HG02610 (cell line): ENCODE measurements at regions not wholly inside any gene's neighbourhood (a gene's known extent, or its start where the extent isn't known, plus 50 kb on each side); places are given as distances from the start of the nearest gene placed in this dataset.

Experiments used
- ATAC-seq: cut with Tn5 transposase; IDR thresholded peaks from one replicate; pipeline ENCODE4 v1.9.1; 2021; ENCODE audit warnings: mild to moderate bottlenecking, moderate library complexity; ENCODE audit not compliant: unreplicated experiment

- no peak for ATAC-seq
These were observed 357.8 kb upstream of the TBL1XR1 start for GRCh38 chr3:177554895-177555759.

- ATAC-seq, result no peak
These were observed 360.3 kb upstream of the TBL1XR1 start for GRCh38 chr3:177557548-177557947.

GRCh38 chr3:177561365-177561764, 364.1 kb upstream of the TBL1XR1 start:
- ATAC-seq, result no peak

GRCh38 chr3:177561769-177562392, 364.6 kb upstream of the TBL1XR1 start:
- no peak for ATAC-seq

GRCh38 chr3:177563243-177563780, 366.0 kb upstream of the TBL1XR1 start:
- no peak for ATAC-seq

GRCh38 chr3:177563792-177564191, 366.5 kb upstream of the TBL1XR1 start:
- no peak for ATAC-seq

GRCh38 chr3:177565981-177566380, 368.7 kb upstream of the TBL1XR1 start:
- ATAC-seq, result no peak

- no peak for ATAC-seq
These were observed 370.6 kb upstream of the TBL1XR1 start for GRCh38 chr3:177567833-177568232.

GRCh38 chr3:177569193-177569592, 371.9 kb upstream of the TBL1XR1 start:
- ATAC-seq, result no peak

GRCh38 chr3:177569875-177570657, 372.8 kb upstream of the TBL1XR1 start:
- no peak for ATAC-seq

GRCh38 chr3:177571271-177571943, 374.1 kb upstream of the TBL1XR1 start:
- no peak for ATAC-seq

- no peak for ATAC-seq
These were observed 374.6 kb upstream of the TBL1XR1 start for GRCh38 chr3:177571944-177572315.

GRCh38 chr3:177574222-177574856, 377.1 kb upstream of the TBL1XR1 start:
- no peak for ATAC-seq

GRCh38 chr3:177576746-177577145, 379.5 kb upstream of the TBL1XR1 start:
- ATAC-seq, result no peak

- peak; percentile 56 for ATAC-seq
These were observed 381.2 kb upstream of the TBL1XR1 start for GRCh38 chr3:177578488-177578887.

GRCh38 chr3:177579419-177579818, 382.1 kb upstream of the TBL1XR1 start:
- ATAC-seq, result no peak

GRCh38 chr3:177580437-177580836, 383.2 kb upstream of the TBL1XR1 start:
- no peak for ATAC-seq

GRCh38 chr3:177585271-177585670, 388.0 kb upstream of the TBL1XR1 start:
- ATAC-seq, result no peak

GRCh38 chr3:177589041-177589650, 391.9 kb upstream of the TBL1XR1 start:
- no peak for ATAC-seq

GRCh38 chr3:177589911-177590381, 392.7 kb upstream of the TBL1XR1 start:
- peak; percentile 84 for ATAC-seq
